ENCODE measurements at regions not wholly inside any gene's neighbourhood (a gene's known extent, or its start where the extent isn't known, plus 50 kb on each side); places are given as distances from the start of the nearest gene placed in this dataset.

GRCh38 chr4:160980091-160980490, 1183.7 kb downstream of the FSTL5 start:
- DNase-seq (ENCODE audit: low spot score) = no peak

GRCh38 chr4:160981083-160981482, 1182.7 kb downstream of the FSTL5 start:
- DNase-seq (ENCODE audit: low spot score) = no peak

- no peak for DNase-seq (ENCODE audit: low spot score)
These were observed 1180.8 kb downstream of the FSTL5 start for GRCh38 chr4:160983035-160983434.

GRCh38 chr4:161002386-161002785, 1161.4 kb downstream of the FSTL5 start:
- no peak for DNase-seq (ENCODE audit: low spot score)

- DNase-seq (ENCODE audit: low spot score) = no peak
These were observed 1160.3 kb downstream of the FSTL5 start for GRCh38 chr4:161003418-161004057.

- no peak for DNase-seq (ENCODE audit: low spot score)
These were observed 1158.1 kb downstream of the FSTL5 start for GRCh38 chr4:161005746-161006145.

- peak; percentile 27 for DNase-seq (ENCODE audit: low spot score)
These were observed 1155.3 kb downstream of the FSTL5 start for GRCh38 chr4:161008527-161008926.

- no peak for DNase-seq (ENCODE audit: low spot score)
These were observed 1153.6 kb downstream of the FSTL5 start for GRCh38 chr4:161010227-161010626.
